GM06990 (cell line): ENCODE measurements at regions not wholly inside any gene's neighbourhood (a gene's known extent, or its start where the extent isn't known, plus 50 kb on each side); places are given as distances from the start of the nearest gene placed in this dataset.
"Not testable (repeated sequence)": the region's sequence is repeated elsewhere in the genome, so short reads cannot be mapped to it uniquely, and the experiment has no call there.

Experiments
- DNase-seq: peaks from one replicate; pipeline ENCODE4 v3.0.0-alpha.2; 2011; ENCODE audit not compliant: insufficient read length; ENCODE audit errors: extremely low read depth
- H3K27me3 ChIP-seq: replicated peaks from 2 replicates; pipeline ENCODE4 v1.6.0; 2011; ENCODE audit warnings: low read length; ENCODE audit not compliant: control insufficient read depth, insufficient read depth
- H3K36me3 ChIP-seq: 2 replicates; pipeline ENCODE4 v1.5.1; 2011; ENCODE audit warnings: low read length; ENCODE audit not compliant: control insufficient read depth, insufficient read depth
- H3K4me3 ChIP-seq: replicated peaks from 2 replicates; pipeline ENCODE4 v1.5.1; 2011; ENCODE audit warnings: low read depth, mild to moderate bottlenecking, control low read depth, low read length
- TF ChIP-seq, protein P1 (sequence below): IDR thresholded peaks from 2 replicates; pipeline ENCODE4 v1.5.1; 2011; ENCODE audit warnings: low read length, control low read depth, mild to moderate bottlenecking, inconsistent platforms; ENCODE audit not compliant: insufficient read depth, poor library complexity, severe bottlenecking

DNA sequence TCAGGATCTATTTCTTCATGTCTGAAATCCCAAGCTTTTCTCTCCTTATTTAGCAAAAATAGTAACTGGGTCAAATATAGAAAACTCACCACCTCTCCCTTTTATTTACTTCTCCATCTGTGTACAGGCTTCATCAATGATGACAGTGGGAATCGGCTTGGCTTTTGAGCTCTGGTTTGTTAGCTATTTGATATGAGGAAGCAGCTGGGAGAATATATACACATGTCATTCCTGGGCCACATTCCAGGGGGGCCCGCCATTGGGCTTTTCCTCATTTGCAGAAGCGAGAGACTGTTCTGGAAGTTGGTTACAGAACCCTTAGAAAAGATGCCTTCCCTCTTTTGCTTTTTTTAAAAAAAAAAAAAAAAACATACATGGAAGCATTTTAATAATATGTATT, 107.4 kb upstream of the F9 start:
- Histone ChIP-seq H3K4me3 (no peak overlapping the region), H3K36me3 (no peaks in the 10 kb centered on the region), H3K27me3 (no peaks in the 10 kb centered on the region)
- DNase-seq: no peak
- TF ChIP-seq, protein P1, sequence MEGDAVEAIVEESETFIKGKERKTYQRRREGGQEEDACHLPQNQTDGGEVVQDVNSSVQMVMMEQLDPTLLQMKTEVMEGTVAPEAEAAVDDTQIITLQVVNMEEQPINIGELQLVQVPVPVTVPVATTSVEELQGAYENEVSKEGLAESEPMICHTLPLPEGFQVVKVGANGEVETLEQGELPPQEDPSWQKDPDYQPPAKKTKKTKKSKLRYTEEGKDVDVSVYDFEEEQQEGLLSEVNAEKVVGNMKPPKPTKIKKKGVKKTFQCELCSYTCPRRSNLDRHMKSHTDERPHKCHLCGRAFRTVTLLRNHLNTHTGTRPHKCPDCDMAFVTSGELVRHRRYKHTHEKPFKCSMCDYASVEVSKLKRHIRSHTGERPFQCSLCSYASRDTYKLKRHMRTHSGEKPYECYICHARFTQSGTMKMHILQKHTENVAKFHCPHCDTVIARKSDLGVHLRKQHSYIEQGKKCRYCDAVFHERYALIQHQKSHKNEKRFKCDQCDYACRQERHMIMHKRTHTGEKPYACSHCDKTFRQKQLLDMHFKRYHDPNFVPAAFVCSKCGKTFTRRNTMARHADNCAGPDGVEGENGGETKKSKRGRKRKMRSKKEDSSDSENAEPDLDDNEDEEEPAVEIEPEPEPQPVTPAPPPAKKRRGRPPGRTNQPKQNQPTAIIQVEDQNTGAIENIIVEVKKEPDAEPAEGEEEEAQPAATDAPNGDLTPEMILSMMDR: no peak

DNA sequence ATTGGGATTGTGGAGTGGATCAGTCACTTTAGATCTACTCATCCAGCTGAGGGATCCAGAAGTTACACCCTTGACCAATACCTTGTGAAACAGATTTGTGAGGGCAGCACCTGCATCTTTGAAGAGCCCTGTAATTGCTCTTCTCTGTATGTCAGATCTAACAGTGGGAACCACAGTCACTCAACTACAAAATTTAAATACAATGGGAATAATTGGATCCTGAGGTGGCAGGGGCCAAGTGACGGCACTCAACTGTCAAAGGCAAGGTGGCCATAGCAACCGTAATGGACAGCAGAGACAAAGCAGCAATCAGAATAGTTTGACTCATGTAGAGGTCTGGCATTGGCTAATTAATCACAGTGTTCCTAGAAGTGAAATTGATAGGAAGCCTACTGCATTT, 132.3 kb upstream of the F9 start:
- H3K27me3 ChIP-seq, H3K4me3 ChIP-seq, H3K36me3 ChIP-seq, DNase-seq: not testable (repeated sequence)

DNA sequence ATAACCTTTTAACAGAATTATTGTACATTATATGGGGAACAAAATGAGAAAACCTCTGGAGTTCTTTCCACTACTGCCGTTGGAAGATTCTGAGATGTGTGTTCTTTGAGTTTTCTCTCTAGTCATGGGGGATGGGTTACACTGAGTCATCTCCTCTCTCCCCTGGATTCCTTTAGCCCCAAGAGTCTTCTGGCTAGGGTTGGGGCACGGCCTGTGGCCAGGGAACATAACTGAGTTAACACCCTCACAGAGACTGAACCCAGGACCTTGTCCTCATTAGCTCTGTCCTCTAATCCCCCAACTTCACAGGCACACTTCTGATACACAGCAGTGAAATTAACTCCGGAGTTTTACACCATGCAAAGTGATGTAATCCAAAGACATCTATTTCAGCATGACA, 142.3 kb upstream of the F9 start:
- DNase-seq: no peak
- H3K4me3 ChIP-seq: no peak overlapping the region
- H3K27me3 ChIP-seq: no peaks in the 10 kb centered on the region
- no peaks in the 10 kb centered on the region for H3K36me3 ChIP-seq
- TF ChIP-seq, protein P1: no peak

DNA sequence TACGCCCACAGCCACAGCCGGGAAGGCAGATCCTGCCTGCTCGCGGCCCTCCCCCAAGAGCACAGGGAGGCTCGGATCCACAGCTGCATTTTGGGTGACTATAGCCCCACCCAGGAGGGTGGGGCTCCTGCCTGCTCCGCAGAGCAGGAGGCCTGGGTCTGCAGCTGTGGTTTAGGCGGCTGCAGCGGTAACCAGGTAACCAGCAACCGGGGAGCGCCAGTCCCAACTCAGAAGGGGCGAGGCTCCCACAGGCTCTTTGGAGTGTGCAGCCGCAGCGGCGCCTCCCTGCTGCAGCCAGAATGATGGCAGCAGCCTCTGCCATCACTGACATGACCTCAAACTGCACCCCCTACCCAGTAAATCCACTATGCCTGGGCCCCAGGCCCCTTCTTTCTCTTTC, 148.0 kb upstream of the F9 start:
- no peaks in the 10 kb centered on the region for H3K27me3 ChIP-seq
- TF ChIP-seq, protein P1: no peak
- H3K36me3 ChIP-seq: no peaks in the 10 kb centered on the region
- no peak for DNase-seq
- no peak overlapping the region for H3K4me3 ChIP-seq

DNA sequence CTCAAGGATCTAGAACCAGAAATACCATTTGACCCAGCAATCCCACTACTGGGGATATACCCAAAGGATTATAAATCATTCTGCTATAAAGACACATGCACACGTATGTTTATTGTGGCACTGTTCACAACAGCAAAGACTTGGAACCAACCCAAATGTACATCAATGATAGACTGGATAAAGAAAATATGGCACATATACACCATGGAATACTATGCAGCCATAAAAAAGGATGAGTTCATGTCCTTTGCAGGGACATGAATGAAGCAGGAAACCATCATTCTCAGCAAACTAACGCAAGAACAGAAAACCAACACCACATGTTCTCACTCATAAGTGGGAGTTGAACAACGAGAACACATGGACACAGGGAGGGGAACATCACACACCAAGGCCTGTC, 154.0 kb upstream of the F9 start:
- DNase-seq, H3K36me3 ChIP-seq: not testable (repeated sequence)

DNA sequence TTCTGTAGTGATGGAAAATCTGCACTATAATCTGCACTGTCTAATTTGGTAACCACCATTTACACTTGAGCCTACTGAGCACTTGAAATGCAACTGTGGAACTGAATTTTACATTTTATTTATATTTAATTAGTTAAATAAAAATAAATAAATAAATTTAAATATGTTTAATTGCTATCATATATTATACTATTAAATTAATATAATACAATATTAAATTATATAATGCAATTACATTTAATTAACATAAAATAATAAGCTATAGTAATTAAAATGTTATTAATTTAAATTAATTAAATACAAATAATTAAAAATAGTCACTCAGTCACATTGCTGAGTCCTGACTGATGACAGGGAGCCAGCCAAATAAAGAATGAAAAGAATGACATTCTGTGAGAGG, 170.2 kb upstream of the F9 start:
- no peak overlapping the region for H3K4me3 ChIP-seq
- H3K27me3 ChIP-seq: no peaks in the 10 kb centered on the region
- TF ChIP-seq, protein P1: no peak
- DNase-seq: no peak
- H3K36me3 ChIP-seq: no peaks in the 10 kb centered on the region

More for the DNA sequence above, 154.0 kb upstream of the F9 start:
- H3K27me3 ChIP-seq, H3K4me3 ChIP-seq: not testable (repeated sequence)

DNA sequence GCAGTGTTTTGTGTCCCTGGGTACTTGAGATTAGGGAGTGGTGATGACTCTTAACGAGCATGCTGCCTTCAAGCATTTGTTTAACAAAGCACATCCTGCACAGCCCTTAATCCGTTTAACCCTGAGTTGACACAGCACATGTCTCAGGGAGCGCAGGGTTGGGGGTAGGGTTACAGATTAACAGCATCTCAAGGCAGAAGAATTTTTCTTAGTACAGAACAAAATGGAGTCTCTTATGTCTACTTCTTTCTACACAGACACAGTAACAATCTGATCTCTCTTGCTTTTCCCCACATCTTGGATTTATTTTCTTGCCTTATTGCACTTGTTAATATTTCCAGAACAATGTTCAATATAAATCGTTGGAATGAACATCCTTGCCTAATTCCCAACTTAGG, 187.9 kb upstream of the F9 start:
- H3K27me3 ChIP-seq, H3K4me3 ChIP-seq, H3K36me3 ChIP-seq, DNase-seq: not testable (repeated sequence)

DNA sequence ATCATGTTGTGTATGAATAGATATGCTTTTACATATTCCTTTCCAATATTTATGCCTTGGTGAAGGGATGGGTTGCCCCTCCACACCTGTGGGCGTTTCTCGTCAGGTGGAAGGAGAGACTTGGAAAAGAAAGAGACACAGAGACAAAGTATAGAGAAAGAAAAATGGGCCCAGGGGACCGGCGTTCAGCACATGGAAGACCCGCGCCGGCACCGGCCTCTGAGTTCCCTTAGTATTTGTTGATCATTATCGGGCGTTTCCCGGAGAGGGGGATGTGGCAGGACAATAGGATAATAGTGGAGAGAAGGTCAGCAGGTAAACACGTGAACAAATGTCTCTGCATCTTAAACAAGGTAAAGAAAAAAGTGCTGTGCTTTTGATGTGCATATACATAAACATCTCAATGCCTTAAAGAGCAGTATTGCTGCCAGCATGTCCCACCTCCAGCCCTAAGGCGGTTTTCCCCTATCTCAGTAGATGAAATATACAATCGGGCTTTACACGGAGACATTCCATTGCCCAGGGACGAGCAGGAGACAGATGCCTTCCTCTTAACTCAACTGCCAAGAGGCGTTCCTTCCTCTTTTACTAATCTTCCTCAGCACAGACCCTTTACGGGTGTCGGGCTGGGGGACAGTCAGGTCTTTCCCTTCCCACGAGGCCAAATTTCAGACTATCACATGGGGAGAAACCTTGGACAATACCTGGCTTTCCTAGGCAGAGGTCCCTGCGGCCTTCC, 188.5 kb upstream of the F9 start:
- not testable (repeated sequence) for H3K4me3 ChIP-seq, H3K27me3 ChIP-seq, DNase-seq, H3K36me3 ChIP-seq
